SK-N-SH (cell line): ENCODE measurements at regions not wholly inside any gene's neighbourhood (a gene's known extent, or its start where the extent isn't known, plus 50 kb on each side); places are given as distances from the start of the nearest gene placed in this dataset.

ENCODE experiments used
- CTCF ChIA-PET: fragments of 300-600, 350-600 bp; formaldehyde crosslinking; extraction: SDS; loops from one replicate; lab custom pipeline; 2021; lab: Yijun Ruan, JAX
- POLR2A ChIA-PET: fragments of 350-600 bp; sonication (Branson Sonifier 250); formaldehyde crosslinking; extraction: SDS; loops from one replicate; lab custom pipeline; 2020; ENCODE audit warnings: antibody characterized with exemption, inconsistent platforms; lab: Yijun Ruan, JAX
- DNase-seq: peaks from one replicate; pipeline ENCODE4 v3.0.0; 2012
- H2AFZ ChIP-seq: fragments of 200-600 bp; sonication (generic); 2 replicates; pipeline ENCODE4 v1.8.1; 2016; ENCODE audit warnings: antibody characterized with exemption, mild to moderate bottlenecking, low read depth
- H3F3A ChIP-seq: fragments of 200-600 bp; sonication (generic); replicated peaks from 2 replicates; pipeline ENCODE3; 2016; ENCODE audit warnings: antibody characterized with exemption, mild to moderate bottlenecking; ENCODE audit not compliant: insufficient read depth
- H3K27ac ChIP-seq, 2 experiments: fragments of 200-500 bp in 1 of 2; fragments of 200-600 bp in 1 of 2; sonication (Bioruptor generic) in 1 of 2; sonication (generic), shearing (Covaris generic) in 1 of 2; 2 replicates each; pipeline versions ENCODE4 v1.5.1 to v1.6.1; 2014 to 2016; ENCODE audit warnings: low read depth in 2 of 2, inconsistent platforms in 1 of 2, low read length in 1 of 2, mild to moderate bottlenecking in 1 of 2, mixed read lengths in 1 of 2
- H3K27me3 ChIP-seq: fragments of 200-600 bp; sonication (generic), shearing (Covaris generic); 2 replicates; pipeline ENCODE4 v1.6.1; 2016; ENCODE audit warnings: mixed run types; ENCODE audit not compliant: insufficient read depth
- H3K36me3 ChIP-seq, 2 experiments: fragments of 200-500 bp in 1 of 2; fragments of 200-600 bp in 1 of 2; sonication (Bioruptor generic) in 1 of 2; sonication (generic) in 1 of 2; replicated peaks in 1 of 2; 2 replicates each; pipeline versions ENCODE3 to v1.5.1; 2014 to 2016; ENCODE audit warnings: low read length in 1 of 2, mild to moderate bottlenecking in 1 of 2; ENCODE audit not compliant: insufficient read depth in 2 of 2, control insufficient read depth in 1 of 2
- H3K4me1 ChIP-seq, 2 experiments: fragments of 200-500 bp in 1 of 2; fragments of 200-600 bp in 1 of 2; sonication (Bioruptor generic) in 1 of 2; sonication (generic), shearing (Covaris generic) in 1 of 2; 2 replicates each; pipeline versions ENCODE4 v1.5.1 to v1.6.1; 2014 to 2016; ENCODE audit warnings: low read depth in 1 of 2, low read length in 1 of 2, mixed run types in 1 of 2; ENCODE audit not compliant: insufficient read depth in 2 of 2, control insufficient read depth in 1 of 2
- H3K4me2 ChIP-seq: fragments of 200-600 bp; sonication (generic), shearing (Covaris generic); 2 replicates; pipeline ENCODE4 v1.6.1; 2017; ENCODE audit warnings: mixed run types
- H3K4me3 ChIP-seq, 2 experiments: fragments of 200-500 bp in 1 of 2; fragments of 200-600 bp in 1 of 2; sonication (Bioruptor generic) in 1 of 2; sonication (generic), shearing (Covaris generic) in 1 of 2; 2 replicates each; pipeline versions ENCODE4 v1.5.1 to v1.8.1; 2014 to 2016; ENCODE audit warnings: low read depth in 2 of 2, inconsistent platforms in 1 of 2, low read length in 1 of 2, mild to moderate bottlenecking in 1 of 2, mixed read lengths in 1 of 2, moderate library complexity in 1 of 2
- H3K79me2 ChIP-seq: fragments of 200-600 bp; sonication (generic); 2 replicates; pipeline ENCODE4 v1.8.1; 2017; ENCODE audit warnings: mild to moderate bottlenecking; ENCODE audit not compliant: insufficient read depth
- H3K9ac ChIP-seq: fragments of 200-600 bp; sonication (generic); 2 replicates; pipeline ENCODE4 v1.6.1; 2017; ENCODE audit warnings: mixed run types
- H3K9me2 ChIP-seq: fragments of 200-600 bp; sonication (generic); 2 replicates; pipeline ENCODE4 v1.6.1; 2017; ENCODE audit warnings: mixed run types
- H3K9me3 ChIP-seq: fragments of 200-600 bp; sonication (generic); 2 replicates; pipeline ENCODE4 v1.6.1; 2017; ENCODE audit warnings: mixed run types, mild to moderate bottlenecking, moderate library complexity
- H4K20me1 ChIP-seq: fragments of 200-600 bp; sonication (generic); 2 replicates; pipeline ENCODE4 v1.6.1; 2017; ENCODE audit warnings: mild to moderate bottlenecking, mixed run types; ENCODE audit not compliant: insufficient read depth
- EP300 ChIP-seq, 2 experiments: IDR thresholded peaks; 2 replicates each; pipeline versions ENCODE4 v1.4.0 to v1.6.1; 2012; ENCODE audit warnings: borderline replicate concordance in 1 of 2, low read depth in 1 of 2, low read length in 1 of 2
- EZH2phosphoT487 ChIP-seq: fragments of 200-600 bp; sonication (generic); IDR thresholded peaks from 2 replicates; pipeline ENCODE4 v1.6.1; 2017; ENCODE audit warnings: low read depth, mixed run types, mild to moderate bottlenecking, antibody characterized with exemption, moderate library complexity, borderline replicate concordance
- FOSL2 ChIP-seq: IDR thresholded peaks from 2 replicates; pipeline ENCODE4 v1.4.0; 2012; ENCODE audit warnings: low read depth, mild to moderate bottlenecking, moderate library complexity, borderline replicate concordance
- FOXJ3 ChIP-seq: sonication (generic); formaldehyde crosslinking; IDR thresholded peaks from 2 replicates; pipeline ENCODE4 v1.5.1; 2020; ENCODE audit warnings: mild to moderate bottlenecking, missing genetic modification reagents
- FOXM1 ChIP-seq: IDR thresholded peaks from 2 replicates; pipeline ENCODE4 v1.4.0; 2012; ENCODE audit warnings: low read depth, mild to moderate bottlenecking
- MXI1 ChIP-seq: IDR thresholded peaks from 2 replicates; pipeline ENCODE4 v1.6.1; 2012; ENCODE audit warnings: mild to moderate bottlenecking, low read depth, low read length, improper control_type of control experiment
- NRF1 ChIP-seq: IDR thresholded peaks from 2 replicates; pipeline ENCODE4 v1.6.1; 2012; ENCODE audit warnings: low read depth, mild to moderate bottlenecking, low read length
- POLR2AphosphoS5 ChIP-seq: IDR thresholded peaks from 2 replicates; pipeline ENCODE4 v1.6.1; 2012; ENCODE audit warnings: low read depth, low read length
- RFX5 ChIP-seq: IDR thresholded peaks from 2 replicates; pipeline ENCODE4 v1.6.1; 2012; ENCODE audit warnings: mild to moderate bottlenecking, improper control_type of control experiment, low read length
- RXRA ChIP-seq: IDR thresholded peaks from 2 replicates; pipeline ENCODE4 v1.4.0; 2012; ENCODE audit warnings: low read depth, mild to moderate bottlenecking, borderline replicate concordance
- SIN3A ChIP-seq: IDR thresholded peaks from 2 replicates; pipeline ENCODE4 v1.6.1; 2012; ENCODE audit warnings: low read depth, mild to moderate bottlenecking, low read length, moderate library complexity, borderline replicate concordance
- TAF1 ChIP-seq: IDR thresholded peaks from 2 replicates; pipeline ENCODE4 v1.6.1; 2012; ENCODE audit warnings: low read depth, mild to moderate bottlenecking, low read length, moderate library complexity, borderline replicate concordance
- TEAD4 ChIP-seq: IDR thresholded peaks from 2 replicates; pipeline ENCODE4 v1.4.0; 2012; ENCODE audit warnings: mild to moderate bottlenecking, borderline replicate concordance; ENCODE audit not compliant: insufficient read depth
- YY1 ChIP-seq: IDR thresholded peaks from 2 replicates; pipeline ENCODE4 v1.4.0; 2012; ENCODE audit warnings: low read depth, mild to moderate bottlenecking
- WGBS: methylation state at CpG from one replicate; pipeline ENCODE4 v1.1.6; 2017; ENCODE audit warnings: low lambda C conversion rate; 5-methylcytosine and 5-hydroxymethylcytosine counted together
- TF ChIP-seq, protein P1 (sequence below): fragments of 150-350 bp; IDR thresholded peaks from 2 replicates; pipeline ENCODE4 v1.6.1; 2017; ENCODE audit warnings: antibody characterized with exemption, low read length, low read depth, borderline replicate concordance
- TF ChIP-seq, protein P2 (sequence below): IDR thresholded peaks from 2 replicates; pipeline ENCODE4 v1.4.0; 2012; ENCODE audit warnings: low read depth, borderline replicate concordance
- TF ChIP-seq, protein P3 (sequence below): IDR thresholded peaks from 2 replicates; pipeline ENCODE4 v1.4.0; 2012; ENCODE audit warnings: low read depth, borderline replicate concordance
- TF ChIP-seq, protein P4 (sequence below): IDR thresholded peaks from 2 replicates; pipeline ENCODE4 v1.6.1; 2012; ENCODE audit warnings: mild to moderate bottlenecking, low read depth, low read length, moderate library complexity

DNA sequence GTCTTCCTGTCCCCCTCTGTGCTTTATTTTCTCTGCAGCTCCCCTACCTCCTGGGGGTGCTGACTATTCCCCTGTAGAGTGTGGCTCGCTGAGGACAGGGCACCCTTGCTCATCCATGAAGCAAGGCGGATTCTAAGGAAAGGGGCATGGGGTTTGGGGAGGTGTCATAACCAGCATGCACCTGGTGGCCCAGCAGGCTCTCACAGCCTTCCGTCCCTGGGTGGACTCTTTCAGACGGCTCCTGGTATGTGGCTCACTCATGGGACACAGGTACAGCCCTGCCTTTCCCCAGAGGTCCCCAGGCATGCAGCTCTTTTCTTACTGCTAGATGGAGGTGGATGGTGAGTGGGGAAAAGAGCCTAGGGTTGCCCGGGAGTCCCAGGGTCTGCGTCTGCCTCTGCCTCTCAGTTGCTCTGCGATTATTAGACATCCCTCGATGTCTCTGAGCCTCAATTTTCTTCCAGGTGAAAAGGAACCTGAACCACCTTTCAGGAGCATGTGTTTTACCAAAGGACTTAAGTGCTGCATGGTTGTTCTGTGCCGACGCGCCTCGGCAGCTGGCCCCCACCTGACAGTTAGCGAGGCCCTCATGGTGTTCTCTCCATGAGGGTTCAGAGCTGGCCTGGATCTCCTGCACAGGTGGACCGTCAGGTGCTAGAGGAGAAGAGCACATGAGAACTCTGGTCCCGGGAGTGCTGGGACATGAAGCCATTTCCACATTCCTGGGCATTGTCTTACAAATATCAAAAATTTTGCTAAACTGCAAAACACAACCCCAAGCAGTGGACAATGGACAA is 172.5 kb upstream of the SHH start:
- Histone ChIP-seq H3K79me2 (no peaks in the 10 kb centered on the region), H3F3A (no peaks in the 10 kb centered on the region), H3K4me3 (no peak overlapping the region), H3K9ac (no peak overlapping the region), H3K27ac (no peak overlapping the region), H3K27me3 (peaks cover 83% of the 10 kb centered on the region), H3K9me3 (no peaks in the 10 kb centered on the region), H3K9me2 (no peaks in the 10 kb centered on the region), H3K4me1 (no peaks in the 10 kb centered on the region), H3K4me2 (no peak overlapping the region), H4K20me1 (no peaks in the 10 kb centered on the region), H2AFZ (no peak overlapping the region), H3K36me3 (no peaks in the 10 kb centered on the region)
- TF ChIP-seq TAF1 (no peak), FOXM1 (no peak), RXRA (no peak), TEAD4 (no peak), FOXJ3 (no peak), RFX5 (no peak), MXI1 (no peak), EP300 (IDR thresholded peaks at IDR 0.05; ENCODE audit: borderline replicate concordance in 1 of 2, low read depth in 1 of 2, low read length in 1 of 2) (no peak), FOSL2 (no peak), NRF1 (no peak), YY1 (no peak), EZH2phosphoT487 (no peak), POLR2AphosphoS5 (no peak), SIN3A (no peak)
- TF ChIP-seq, protein P1, sequence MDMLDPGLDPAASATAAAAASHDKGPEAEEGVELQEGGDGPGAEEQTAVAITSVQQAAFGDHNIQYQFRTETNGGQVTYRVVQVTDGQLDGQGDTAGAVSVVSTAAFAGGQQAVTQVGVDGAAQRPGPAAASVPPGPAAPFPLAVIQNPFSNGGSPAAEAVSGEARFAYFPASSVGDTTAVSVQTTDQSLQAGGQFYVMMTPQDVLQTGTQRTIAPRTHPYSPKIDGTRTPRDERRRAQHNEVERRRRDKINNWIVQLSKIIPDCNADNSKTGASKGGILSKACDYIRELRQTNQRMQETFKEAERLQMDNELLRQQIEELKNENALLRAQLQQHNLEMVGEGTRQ, result no peak
- TF ChIP-seq, protein P2, sequence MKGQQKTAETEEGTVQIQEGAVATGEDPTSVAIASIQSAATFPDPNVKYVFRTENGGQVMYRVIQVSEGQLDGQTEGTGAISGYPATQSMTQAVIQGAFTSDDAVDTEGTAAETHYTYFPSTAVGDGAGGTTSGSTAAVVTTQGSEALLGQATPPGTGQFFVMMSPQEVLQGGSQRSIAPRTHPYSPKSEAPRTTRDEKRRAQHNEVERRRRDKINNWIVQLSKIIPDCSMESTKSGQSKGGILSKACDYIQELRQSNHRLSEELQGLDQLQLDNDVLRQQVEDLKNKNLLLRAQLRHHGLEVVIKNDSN, result no peak
- TF ChIP-seq, protein P3, sequence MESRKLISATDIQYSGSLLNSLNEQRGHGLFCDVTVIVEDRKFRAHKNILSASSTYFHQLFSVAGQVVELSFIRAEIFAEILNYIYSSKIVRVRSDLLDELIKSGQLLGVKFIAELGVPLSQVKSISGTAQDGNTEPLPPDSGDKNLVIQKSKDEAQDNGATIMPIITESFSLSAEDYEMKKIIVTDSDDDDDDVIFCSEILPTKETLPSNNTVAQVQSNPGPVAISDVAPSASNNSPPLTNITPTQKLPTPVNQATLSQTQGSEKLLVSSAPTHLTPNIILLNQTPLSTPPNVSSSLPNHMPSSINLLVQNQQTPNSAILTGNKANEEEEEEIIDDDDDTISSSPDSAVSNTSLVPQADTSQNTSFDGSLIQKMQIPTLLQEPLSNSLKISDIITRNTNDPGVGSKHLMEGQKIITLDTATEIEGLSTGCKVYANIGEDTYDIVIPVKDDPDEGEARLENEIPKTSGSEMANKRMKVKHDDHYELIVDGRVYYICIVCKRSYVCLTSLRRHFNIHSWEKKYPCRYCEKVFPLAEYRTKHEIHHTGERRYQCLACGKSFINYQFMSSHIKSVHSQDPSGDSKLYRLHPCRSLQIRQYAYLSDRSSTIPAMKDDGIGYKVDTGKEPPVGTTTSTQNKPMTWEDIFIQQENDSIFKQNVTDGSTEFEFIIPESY, result no peak
- TF ChIP-seq, protein P4, sequence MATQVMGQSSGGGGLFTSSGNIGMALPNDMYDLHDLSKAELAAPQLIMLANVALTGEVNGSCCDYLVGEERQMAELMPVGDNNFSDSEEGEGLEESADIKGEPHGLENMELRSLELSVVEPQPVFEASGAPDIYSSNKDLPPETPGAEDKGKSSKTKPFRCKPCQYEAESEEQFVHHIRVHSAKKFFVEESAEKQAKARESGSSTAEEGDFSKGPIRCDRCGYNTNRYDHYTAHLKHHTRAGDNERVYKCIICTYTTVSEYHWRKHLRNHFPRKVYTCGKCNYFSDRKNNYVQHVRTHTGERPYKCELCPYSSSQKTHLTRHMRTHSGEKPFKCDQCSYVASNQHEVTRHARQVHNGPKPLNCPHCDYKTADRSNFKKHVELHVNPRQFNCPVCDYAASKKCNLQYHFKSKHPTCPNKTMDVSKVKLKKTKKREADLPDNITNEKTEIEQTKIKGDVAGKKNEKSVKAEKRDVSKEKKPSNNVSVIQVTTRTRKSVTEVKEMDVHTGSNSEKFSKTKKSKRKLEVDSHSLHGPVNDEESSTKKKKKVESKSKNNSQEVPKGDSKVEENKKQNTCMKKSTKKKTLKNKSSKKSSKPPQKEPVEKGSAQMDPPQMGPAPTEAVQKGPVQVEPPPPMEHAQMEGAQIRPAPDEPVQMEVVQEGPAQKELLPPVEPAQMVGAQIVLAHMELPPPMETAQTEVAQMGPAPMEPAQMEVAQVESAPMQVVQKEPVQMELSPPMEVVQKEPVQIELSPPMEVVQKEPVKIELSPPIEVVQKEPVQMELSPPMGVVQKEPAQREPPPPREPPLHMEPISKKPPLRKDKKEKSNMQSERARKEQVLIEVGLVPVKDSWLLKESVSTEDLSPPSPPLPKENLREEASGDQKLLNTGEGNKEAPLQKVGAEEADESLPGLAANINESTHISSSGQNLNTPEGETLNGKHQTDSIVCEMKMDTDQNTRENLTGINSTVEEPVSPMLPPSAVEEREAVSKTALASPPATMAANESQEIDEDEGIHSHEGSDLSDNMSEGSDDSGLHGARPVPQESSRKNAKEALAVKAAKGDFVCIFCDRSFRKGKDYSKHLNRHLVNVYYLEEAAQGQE, result no peak
- WGBS, result 22% methylated on average over 15 of the region's 15 CpGs
- ChIA-PET CTCF (no interaction called here), POLR2A (no interaction called here)
- no peak for DNase-seq
